H1 (cell line): ENCODE measurements at regions not wholly inside any gene's neighbourhood (a gene's known extent, or its start where the extent isn't known, plus 50 kb on each side); places are given as distances from the start of the nearest gene placed in this dataset.
"Not testable (repeated sequence)": the region's sequence is repeated elsewhere in the genome, so short reads cannot be mapped to it uniquely, and the experiment has no call there.

Experiments
- ASH2L ChIP-seq: fragments of 200-600, 300-600 bp; sonication (generic); IDR thresholded peaks from one replicate; pipeline ENCODE4 v1.7.1; 2017; ENCODE audit warnings: low read length
- CEBPB ChIP-seq: IDR thresholded peaks from 2 replicates; pipeline ENCODE4 v1.6.1; 2012; ENCODE audit warnings: low read depth, low read length
- CTCF ChIP-seq, 3 experiments: IDR thresholded peaks; 1 replicate in 2 of 3; 2 replicates in 1 of 3; pipeline versions ENCODE4 v1.5.1 to v1.6.1; 2011; ENCODE audit warnings: low read length in 3 of 3, mild to moderate bottlenecking in 3 of 3, inconsistent platforms in 2 of 3, low read depth in 1 of 3, moderate library complexity in 1 of 3; ENCODE audit not compliant: insufficient read depth in 1 of 3; ENCODE audit errors: control extremely low read depth in 1 of 3
- E2F6 ChIP-seq: IDR thresholded peaks from 2 replicates; pipeline ENCODE4 v1.6.1; 2012; ENCODE audit warnings: inconsistent platforms
- EZH2 ChIP-seq: fragments of 200-600 bp; sonication (generic); IDR thresholded peaks from 2 replicates; pipeline ENCODE4 v1.7.1; 2012; ENCODE audit warnings: low read depth, mild to moderate bottlenecking, moderate library complexity, low read length, inconsistent platforms; ENCODE audit not compliant: severe bottlenecking
- HDAC2 ChIP-seq, 2 experiments: fragments of 300-600 bp in 1 of 2; sonication (generic) in 1 of 2; IDR thresholded peaks; 2 replicates each; pipeline ENCODE4 v1.6.1; 2011 to 2012; ENCODE audit warnings: low read depth in 2 of 2, low read length in 2 of 2, mild to moderate bottlenecking in 2 of 2, moderate library complexity in 2 of 2, borderline replicate concordance in 1 of 2, inconsistent platforms in 1 of 2
- NRF1 ChIP-seq: IDR thresholded peaks from 2 replicates; pipeline ENCODE4 v1.6.1; 2011; ENCODE audit warnings: mild to moderate bottlenecking, low read depth, low read length, improper control_type of control experiment
- RAD21 ChIP-seq, 2 experiments: IDR thresholded peaks in 1 of 2; conservative IDR thresholded peaks in 1 of 2; 2 replicates each; pipeline ENCODE4 v1.6.1; 2011; ENCODE audit warnings: low read depth in 2 of 2, low read length in 2 of 2, improper control_type of control experiment in 1 of 2, inconsistent platforms in 1 of 2, mild to moderate bottlenecking in 1 of 2, moderate library complexity in 1 of 2
- RFX5 ChIP-seq: IDR thresholded peaks from 2 replicates; pipeline ENCODE4 v1.6.1; 2011; ENCODE audit warnings: low read depth, low read length, improper control_type of control experiment, borderline replicate concordance
- RNF2 ChIP-seq: fragments of 200-900, 300-1000 bp; sonication (generic); IDR thresholded peaks from 2 replicates; pipeline ENCODE4 v1.7.1; 2016; ENCODE audit warnings: borderline replicate concordance, low read depth, mild to moderate bottlenecking, antibody characterized with exemption, low read length; ENCODE audit not compliant: poor library complexity, severe bottlenecking; ENCODE audit errors: missing control alignments
- SIN3A ChIP-seq, 2 experiments: IDR thresholded peaks in 1 of 2; conservative IDR thresholded peaks in 1 of 2; 2 replicates each; pipeline ENCODE4 v1.6.1; 2011 to 2012; ENCODE audit warnings: low read length in 2 of 2, improper control_type of control experiment in 1 of 2, low read depth in 1 of 2, mild to moderate bottlenecking in 1 of 2
- SIRT6 ChIP-seq: IDR thresholded peaks from one replicate; pipeline ENCODE4 v1.7.1; 2012; ENCODE audit warnings: low read length, inconsistent platforms

- not testable (repeated sequence) for TF ChIP-seq CTCF (IDR thresholded peaks at IDR 0.05; ENCODE audit: control extremely low read depth in 1 of 3, insufficient read depth in 1 of 3, low read depth in 1 of 3, low read length in 3 of 3); RAD21 (IDR thresholded peaks at IDR 0.05 in 1 of 2, conservative IDR thresholded peaks at IDR 0.05 in 1 of 2; ENCODE audit: low read depth in 2 of 2, low read length in 2 of 2); NRF1; HDAC2 (IDR thresholded peaks at IDR 0.05; ENCODE audit: borderline replicate concordance in 1 of 2, low read depth in 2 of 2, low read length in 2 of 2); CEBPB; SIN3A (conservative IDR thresholded peaks at IDR 0.05 in 1 of 2, IDR thresholded peaks at IDR 0.05 in 1 of 2; ENCODE audit: low read depth in 1 of 2, low read length in 2 of 2); RNF2; EZH2; RFX5; SIRT6; ASH2L; E2F6
Observed at GRCh38 chr20:30316063-30316462, 941.4 kb upstream of the DEFB115 start.
